ENCODE measurements at regions not wholly inside any gene's neighbourhood (a gene's known extent, or its start where the extent isn't known, plus 50 kb on each side); places are given as distances from the start of the nearest gene placed in this dataset.

DNA sequence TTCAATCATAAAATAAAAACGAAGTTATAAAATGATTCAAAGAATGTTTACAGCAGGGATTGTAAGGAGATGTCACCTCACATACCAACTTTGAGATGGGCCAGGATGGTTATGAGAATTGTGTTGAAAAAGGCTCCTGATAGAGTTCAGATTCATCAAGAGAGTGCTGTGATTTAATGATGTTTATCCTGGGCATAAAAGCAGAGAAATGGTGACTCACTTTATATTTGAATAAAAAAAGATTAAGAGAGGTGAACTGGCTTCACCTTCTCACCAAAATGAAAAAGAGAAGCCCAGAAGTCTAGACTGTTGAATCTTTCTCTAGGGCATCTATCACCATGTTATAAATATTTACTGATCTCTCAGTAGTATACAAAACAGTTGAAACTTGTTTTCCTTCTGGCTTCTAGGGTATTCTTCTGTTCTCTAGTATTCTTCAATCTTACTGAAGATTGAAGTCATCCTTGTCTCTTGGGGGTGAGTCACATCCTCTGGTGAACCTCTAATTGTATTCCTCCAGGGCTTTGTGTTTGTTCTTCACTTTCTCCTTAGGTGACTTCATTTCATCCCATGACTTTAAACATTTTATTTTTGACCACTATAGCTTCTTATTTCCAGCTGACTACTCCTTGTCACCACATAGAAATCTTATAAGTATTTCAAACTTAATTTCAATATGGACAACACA lies 1237.3 kb upstream of the C9orf72 start:
- DNase-seq (ENCODE audit: low read depth, low spot score) = no peak

DNA sequence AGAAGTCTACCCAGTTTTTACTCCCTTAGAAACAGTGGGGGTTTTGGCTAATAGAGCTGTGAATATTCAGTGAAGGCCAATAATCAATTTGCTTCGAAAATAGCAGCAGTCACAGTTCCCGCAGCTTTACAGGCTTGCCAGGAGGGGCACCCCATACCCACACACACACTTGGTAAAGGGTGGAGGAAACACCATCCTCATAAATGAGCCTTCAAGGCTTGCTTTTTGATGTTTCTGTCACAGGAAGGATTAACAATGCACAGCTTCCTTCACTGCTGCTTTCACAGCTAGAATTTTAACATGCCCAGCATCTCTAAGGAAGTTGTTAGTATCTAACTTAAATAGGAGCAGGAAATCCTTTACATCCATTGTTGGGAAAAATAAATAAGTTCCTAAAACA lies 1247.5 kb upstream of the C9orf72 start:
- DNase-seq (ENCODE audit: low read depth, low spot score) = no peak

DNA sequence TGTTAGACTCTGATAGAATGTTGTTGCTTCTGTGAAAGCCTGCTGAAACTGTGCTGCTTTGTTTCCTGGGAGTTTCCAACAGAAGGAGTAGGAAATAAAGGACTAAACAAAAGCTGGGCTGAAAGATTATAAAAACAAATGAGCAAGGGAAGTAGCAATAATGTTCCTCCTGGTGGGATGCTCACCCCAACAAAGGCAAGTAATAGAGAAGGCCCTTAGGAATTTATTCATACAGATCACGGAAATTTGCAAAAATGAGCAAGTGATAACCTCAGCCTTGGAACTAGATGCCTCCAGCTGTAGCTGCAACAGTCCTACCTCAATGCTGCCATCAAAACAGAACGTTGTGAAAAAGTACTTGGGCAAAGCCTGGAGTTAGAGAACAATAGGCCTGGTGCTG lies 1248.0 kb upstream of the C9orf72 start:
- DNase-seq (ENCODE audit: low read depth, low spot score) = no peak

DNA sequence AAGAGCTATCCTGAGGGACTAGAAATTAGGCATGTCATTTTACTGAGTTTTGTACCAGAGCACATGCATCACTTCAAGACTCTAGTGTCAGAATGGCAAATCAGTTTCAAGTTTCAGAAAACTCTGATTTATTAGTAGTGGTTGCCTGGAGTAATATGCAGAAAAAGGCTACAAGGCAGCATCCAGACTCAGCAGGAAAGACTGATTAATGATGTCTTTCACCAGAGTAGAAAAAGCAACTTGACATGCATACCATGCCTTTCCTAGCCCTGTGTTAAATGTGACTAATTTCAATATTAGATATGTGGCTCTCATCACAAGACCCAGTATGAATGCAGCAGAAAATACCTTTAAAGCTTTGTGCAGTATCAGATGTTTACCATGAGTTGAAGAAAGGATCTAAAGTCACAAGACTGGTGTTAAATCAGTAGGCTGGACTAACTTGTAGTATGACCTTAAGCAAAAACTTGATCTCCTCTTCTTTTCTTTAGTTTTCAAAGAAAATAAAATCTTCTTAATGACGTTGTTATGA lies 1251.2 kb upstream of the C9orf72 start:
- no peak for DNase-seq (ENCODE audit: low read depth, low spot score)

DNA sequence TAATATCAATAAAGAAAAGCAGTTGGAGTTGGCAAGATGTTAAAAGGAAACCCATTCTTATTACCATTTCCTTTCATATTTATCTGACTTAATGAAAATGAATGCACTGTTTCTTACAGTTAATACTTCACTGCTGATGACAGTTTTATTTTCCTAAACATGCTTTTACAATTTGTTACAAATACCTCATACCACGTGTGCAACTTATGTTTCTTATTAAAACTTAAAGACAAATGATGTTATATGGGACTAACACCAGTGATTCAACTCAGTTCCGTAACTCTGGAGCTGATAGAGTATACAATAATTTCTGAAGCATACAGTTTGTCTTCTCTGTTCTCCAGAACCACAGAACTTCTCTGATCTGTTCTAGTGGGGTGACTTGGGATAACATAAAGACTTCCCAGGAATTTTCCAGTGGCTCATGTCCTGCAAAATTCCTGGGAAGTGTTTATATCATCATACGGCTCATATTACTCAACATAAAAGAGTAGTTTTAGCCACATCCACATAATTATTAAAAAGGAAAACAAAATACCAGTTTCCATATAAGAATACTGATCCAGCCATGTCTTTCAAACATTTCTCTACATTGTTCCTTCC lies 1259.0 kb upstream of the C9orf72 start:
- no peak for DNase-seq (ENCODE audit: low read depth, low spot score)

DNA sequence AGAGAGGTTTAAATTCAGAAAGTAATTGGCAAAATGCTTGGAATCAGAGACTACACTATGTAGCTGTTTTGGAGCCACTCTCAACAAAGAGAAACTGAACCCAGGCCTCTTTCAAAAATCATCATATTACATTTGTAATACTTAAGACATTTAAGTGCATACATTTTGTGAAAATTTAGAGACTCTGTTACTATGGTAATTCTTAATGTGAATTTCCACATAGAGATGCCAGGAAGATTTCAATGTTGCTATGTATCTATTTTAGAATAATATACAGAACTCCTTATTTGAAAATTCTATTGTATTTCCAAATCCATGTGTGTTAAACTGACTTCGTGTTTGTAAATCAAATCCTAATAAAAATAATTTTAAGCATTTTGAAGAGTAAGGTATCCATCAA lies 1260.9 kb upstream of the C9orf72 start:
- DNase-seq (ENCODE audit: low read depth, low spot score) = no peak

DNA sequence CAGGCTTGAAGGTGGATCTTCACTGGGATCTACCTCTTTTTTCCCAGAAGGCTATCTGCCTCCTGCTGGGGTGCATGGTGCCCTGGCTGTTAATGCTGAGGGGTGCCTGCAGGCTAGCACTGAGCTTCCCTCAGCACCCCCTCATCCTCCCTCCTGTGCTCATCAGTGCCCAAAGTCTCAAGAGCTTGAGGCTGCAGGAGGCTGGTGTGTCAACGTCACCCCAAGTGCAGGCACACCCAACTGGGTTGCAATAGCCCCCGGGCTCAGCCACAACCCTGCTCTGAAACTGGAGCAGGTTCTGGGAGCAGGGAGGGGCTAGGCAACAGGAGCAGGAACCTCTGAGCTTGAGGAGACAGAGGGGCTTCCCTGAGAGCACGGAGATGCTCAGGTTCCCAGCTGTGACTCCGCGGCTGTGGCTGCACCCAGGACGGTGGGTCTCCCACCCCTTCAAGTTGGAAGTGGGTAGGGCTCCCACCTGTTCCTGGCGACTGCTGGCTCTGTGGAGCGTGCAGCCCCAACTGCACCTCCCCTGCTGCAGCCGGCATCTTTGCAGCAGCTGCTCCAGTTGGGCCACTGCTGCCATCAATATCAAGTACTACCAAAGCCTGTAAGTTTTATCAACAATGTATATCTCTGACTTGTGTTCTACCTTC lies 1266.6 kb upstream of the C9orf72 start:
- DNase-seq (ENCODE audit: low read depth, low spot score) = no peak

DNA sequence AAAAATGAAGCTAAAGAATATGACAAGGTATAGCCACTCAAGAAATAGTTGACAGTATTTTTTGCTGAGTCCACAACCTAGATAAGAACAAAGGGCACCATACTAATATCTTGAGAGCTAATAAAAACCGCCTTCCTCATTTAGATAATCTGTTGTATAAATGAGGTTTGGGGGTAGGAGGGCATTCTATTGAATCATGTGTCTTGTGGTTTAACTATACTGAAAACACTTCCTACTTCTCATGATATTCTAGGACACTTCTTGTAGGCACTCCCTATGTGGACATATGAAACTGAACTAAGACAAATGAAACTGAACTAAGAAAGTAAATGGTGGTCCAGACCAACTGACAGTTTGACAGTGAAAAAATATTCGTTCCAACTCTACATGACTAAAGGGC lies 1268.5 kb upstream of the C9orf72 start:
- DNase-seq (ENCODE audit: low read depth, low spot score) = no peak

DNA sequence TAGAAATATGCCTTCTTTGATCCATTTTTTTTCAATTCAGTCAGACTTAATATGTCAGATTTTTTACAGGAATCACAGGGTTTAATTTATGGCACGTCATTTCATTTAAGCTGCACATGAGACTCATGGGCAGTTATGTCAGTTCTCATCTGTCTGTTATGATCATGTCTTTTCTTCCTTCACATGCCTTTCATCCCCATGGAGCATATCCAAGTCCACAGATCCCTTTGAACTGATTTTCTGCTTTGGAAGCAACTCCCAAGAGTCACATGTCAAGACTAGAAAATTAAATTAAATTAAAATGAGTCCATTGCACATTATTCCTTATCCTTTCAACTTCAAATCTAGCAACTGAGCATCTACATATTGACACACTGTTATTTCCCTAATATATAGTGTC lies 1274.0 kb upstream of the C9orf72 start:
- no peak for DNase-seq (ENCODE audit: low read depth, low spot score)

DNA sequence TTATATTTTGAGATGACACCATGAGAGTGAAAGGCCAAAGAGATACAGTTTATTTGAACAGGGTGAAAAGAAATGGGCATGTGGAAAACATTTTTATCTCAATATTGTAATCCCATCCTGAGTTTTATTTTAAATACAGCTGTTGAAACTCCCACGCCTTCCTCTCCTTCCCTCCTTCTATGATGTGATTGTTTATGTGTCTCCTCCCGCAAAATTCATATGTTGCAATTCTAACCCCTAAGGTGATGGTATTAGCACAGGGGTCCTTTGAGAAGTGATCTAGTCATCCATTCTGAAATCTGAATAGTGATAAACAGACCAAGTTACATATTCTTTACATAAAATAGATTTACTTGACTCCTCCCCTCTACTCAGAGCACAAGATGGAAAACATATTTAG lies 1275.4 kb upstream of the C9orf72 start:
- no peak for DNase-seq (ENCODE audit: low read depth, low spot score)

DNA sequence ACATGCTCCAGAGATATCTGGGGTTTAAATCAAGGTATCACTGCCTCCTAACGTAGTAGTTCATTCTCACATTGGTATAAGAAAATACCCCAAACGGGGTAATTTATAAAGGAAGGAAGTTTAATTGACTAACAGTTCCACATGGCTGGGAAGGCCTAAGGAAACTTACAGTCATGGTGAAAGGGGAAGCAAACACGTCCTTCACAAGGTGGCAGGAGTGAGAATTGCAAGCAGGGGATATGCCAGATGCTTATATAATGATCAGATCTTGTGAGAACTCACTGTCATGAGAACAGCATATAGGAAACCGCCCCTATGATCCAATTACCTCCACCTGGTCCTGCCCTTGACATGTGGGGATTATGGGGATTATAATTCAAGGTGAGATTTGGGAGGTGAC lies 1280.2 kb upstream of the C9orf72 start:
- DNase-seq (ENCODE audit: low read depth, low spot score) = no peak

DNA sequence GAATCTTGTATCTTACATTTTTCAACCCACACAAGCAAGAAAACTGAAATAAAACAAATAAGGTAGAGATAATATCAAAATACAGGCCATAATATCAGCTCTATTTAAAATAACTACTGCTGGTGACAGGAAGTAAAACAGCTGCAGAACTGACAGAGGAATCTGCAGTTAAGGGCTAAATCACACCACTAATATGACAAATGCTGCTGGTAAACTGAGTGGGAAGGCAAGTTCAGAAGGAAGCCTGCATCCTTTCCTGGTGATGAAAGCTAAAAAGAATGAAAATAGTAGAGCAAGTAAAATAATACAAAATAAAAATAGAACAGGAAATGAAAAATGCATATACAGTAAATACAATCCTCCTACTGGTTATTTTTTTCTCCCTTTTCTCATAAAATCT lies 1293.7 kb upstream of the C9orf72 start:
- DNase-seq (ENCODE audit: low read depth, low spot score) = no peak

DNA sequence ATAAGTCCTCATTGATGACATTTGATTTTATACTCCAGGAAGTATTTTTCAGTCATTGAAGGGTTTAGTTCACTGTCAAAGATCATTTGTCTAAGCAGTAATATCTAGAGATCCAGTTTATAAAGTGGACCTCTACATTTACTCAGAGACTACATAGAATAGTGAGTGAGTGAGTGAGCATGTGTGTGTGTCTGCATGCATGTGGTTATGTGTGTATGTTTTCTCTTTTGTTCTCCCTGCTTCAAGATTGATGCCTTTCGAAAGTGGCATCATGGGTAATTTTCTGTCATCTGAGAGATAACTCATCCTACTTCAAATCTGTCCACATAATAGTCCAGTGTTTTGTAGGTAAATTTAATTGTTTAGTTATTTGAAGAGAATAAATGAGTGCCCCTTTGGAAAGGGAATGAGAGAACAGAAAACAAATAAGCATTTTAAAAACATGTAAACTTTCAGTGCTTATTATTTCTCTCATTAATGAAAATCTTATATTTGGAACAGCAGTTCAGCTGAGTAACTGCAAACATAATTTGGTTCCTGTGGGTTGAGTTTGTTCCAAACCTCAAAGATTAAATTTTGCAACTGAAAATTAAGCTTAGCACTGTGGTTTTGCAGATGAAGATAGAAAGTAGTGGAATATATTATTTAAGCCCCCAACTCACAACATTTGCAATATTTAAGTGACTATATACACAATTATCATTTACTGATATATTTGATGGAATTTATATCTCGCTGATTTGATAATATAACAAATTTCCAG lies 1295.1 kb upstream of the C9orf72 start:
- no peak for DNase-seq (ENCODE audit: low read depth, low spot score)

DNA sequence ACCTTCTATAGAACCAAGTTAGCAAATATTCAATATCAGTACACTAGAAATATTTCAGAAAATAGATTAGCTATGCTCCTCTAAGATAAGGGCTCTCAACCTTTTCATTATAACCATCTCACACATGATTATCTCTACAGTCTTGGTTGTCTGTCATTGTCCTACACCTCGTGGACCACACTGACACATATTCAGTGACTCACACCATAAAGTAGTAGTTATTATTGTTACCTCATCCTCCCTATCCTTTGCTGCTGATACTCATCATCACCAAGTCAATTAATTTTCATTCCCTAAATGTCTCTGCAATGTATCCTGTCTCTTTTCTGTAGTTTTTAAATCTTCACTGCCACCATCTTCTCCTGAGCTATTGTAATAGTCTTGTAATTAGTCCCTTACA lies 1309.2 kb upstream of the C9orf72 start:
- no peak for DNase-seq (ENCODE audit: low read depth, low spot score)

DNA sequence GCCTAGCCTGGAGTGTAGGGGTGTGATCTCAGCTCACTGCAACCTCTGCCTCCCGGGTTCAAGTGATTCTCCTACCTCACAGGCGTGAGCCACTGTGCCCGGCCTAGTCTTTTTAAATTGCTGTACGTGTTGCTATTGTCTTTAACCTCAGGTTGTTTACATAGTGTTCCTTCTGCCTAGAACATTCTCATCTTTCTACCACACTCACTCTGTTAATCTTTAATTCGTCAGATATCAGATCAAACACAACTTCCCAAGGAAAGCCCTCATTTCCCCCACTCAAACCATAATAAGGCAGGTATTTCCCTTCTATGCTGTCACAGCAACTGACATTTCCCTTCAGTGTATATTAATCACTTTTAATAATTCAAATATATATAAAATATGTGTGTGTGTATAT lies 1310.0 kb upstream of the C9orf72 start:
- DNase-seq (ENCODE audit: low read depth, low spot score) = no peak

DNA sequence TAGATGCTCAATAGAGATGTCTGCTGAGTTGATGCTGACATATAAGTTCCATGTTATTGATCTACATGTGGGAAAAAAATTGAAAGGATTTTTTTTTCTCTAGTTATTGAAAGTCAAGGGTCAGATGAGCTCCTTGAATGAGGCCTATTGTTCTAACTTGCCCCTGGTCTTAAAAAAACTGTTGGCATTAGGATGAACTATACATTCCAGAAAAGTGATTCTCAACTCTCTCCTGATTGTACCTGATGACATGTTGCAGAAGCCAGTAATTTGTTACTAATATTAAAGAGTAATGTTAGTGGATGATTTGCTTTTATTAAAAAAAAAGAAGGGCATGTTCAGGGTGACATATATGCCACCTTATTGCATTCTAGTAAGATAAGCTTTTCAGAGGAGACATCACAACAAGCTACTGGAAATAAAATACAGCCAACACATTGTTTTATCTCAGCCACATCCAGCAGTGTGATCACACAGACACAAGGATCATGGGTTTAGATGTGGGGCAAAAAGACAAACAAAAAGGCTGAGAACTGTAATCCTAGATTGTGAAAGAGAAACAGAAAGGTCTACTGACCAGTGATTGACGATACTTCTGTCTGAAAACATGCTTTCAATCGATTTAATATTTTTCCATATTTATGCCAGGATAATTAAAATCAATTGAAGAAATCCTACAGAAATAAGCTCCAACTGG lies 1314.1 kb upstream of the C9orf72 start:
- no peak for DNase-seq (ENCODE audit: low read depth, low spot score)

DNA sequence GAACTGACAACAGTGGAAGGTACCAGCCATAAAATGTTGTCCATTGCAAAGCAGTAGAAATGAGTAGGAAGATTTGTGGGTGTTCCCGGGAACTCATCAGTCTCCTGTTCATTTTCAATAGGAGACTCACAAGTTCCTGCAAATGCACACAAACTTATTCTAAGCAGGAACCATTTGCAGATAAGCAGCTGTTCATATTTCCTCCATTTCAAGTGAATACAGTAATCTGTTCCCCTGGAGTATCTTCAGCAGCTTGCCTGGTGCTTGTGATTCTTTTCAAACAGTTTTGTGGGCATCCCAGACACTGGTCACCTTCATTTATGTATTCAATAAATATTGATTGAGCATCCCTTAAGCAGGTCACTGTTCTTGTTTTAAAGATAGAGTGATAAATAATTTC lies 1315.5 kb upstream of the C9orf72 start:
- DNase-seq (ENCODE audit: low read depth, low spot score) = no peak

DNA sequence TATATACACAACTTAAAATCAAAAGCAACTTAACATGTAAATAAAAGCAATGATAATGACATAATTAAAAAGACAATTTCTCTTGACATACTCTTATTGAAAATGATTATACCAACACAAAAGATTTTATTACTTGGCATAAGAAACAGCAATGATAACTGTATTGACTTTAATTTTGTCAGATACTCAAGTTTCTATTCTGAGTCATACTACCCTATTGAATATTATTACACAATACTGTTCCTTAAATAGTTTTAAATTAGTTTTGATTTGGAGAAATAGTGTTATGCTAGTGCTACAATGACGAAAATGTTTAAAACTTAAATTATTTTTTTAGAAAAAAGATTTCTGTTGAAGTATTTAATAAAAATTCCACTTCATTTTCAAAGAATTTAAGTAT lies 1319.3 kb upstream of the C9orf72 start:
- DNase-seq (ENCODE audit: low read depth, low spot score) = no peak

DNA sequence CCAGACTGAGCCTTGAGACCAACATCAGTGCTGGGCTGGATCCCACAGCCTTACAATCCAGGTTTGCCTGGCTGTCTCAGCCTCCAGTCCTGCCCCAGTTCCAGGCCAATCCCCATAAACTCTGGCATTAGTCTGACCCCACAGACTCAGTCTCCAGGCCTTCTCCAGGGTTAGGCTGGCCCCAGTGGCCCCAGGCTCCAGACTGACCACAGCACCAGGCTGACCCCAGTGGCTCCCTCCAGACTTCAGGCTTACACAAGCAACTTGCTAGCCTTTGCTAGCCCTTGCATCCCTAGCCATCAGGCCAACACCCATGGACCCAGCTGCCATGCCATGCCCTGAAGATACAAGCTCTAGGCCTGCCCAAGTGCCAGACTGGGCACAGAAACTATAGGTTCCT lies 1326.0 kb upstream of the C9orf72 start:
- no peak for DNase-seq (ENCODE audit: low read depth, low spot score)

DNA sequence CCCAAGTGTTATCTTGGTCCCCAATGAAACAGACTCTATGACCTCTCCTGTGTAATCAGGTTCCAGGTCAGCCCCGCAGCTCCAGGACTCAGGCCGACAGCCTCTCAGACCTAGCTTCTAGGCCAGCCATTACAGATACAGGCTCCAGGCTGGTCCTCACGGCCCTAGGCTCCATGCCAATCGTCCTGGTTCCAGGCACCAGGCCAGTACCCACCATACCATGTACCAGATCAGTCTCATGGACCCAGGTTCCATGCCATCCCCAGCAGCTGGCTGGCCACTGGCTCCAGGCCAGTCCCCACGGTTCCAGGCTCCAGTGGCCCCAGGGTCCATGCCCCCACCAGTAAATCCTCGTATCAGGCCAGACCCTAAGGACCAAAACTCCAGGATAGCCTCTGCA lies 1326.6 kb upstream of the C9orf72 start:
- DNase-seq (ENCODE audit: low read depth, low spot score) = no peak

DNA sequence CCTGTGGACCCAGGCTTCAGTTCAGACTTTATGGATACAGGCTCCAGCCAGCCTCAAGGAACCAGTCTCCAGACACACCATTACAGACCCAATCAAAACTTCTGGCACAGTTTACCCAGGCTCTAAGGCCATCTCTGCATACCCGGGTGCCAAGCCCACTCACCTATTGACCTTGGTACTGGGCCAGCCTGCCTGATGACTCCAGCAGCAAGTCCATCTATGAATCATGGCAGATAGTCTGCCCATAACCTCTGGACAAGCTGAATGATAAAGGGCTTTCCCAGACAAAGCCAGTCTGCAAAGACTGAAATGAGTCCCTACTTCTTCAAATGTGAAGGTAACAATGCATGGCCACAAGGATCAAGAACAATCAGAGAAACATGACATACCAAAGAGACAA lies 1327.1 kb upstream of the C9orf72 start:
- DNase-seq (ENCODE audit: low read depth, low spot score) = no peak

DNA sequence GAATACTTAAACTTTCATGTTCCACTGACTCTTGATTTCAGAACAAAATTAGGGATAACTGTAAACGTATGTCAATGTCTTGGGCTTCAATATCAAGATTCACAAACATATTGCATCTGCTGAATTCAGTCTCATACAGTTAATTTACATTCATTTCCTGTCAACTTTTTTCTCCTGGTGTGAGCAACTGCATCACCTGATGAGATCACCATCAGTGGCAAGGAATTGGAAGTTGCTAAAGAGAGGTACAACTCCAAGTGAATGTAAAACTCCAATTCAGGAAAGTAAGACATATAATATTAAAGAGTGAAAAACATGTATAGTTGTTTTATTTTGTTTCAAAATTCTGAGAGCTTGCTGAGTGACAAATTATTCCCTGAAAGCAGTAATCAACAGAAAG lies 1336.2 kb upstream of the C9orf72 start:
- DNase-seq (ENCODE audit: low read depth, low spot score) = no peak
